ENCODE measurements at regions not wholly inside any gene's neighbourhood (a gene's known extent, or its start where the extent isn't known, plus 50 kb on each side); places are given as distances from the start of the nearest gene placed in this dataset.

DNA sequence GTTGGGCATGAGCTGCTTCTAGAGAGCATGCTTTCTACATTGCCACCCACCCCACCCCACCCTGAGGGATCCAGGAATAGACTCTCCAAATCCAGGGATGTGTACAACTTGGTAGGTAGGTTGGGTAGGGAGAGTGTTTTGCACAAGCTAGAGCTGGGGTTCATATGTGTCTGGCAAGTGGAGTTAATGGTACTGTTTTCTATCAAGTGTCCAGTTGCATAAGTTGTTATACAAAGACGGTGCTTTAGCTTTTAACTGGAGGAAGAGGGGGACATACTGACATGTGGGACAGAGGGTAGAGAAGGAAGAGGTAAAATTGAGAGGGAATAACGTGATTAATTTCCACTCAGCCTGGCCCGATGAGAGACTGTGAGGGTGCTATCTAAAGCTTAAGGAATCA, 51.0 kb upstream of the TNC start:
- no peak for DNase-seq

DNA sequence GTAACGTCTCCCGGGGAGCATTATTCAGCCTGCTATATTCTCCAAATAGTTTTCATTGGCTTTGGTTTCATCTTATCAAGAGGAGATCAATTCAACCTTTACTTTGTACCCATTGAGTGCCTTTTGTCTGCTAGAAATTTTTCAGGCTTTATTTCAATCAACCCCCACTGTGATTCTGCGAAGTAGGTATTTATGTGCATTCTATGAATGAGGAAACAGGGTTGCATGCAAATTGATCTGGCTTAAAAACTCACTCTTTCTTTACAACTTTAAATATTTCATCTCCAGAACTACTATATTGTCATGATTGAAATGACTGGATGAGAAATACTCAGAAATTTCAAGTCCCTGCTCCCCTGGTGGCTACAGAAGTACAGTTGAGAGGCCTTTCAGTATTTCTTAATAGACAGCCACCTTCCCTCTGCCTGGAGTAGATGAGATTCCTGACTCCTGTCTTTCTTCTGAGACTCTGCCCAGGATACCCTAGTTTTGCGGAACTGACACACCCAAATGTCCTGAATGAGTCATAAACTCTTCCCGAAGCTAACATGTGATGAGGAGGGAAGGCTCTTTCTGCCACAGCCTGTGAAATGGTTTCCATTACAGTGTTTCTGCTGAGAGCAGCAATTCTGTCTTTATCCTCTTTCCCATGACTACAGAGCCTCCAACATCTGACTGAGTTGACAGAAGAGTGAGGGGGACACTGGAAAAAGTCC, 52.6 kb upstream of the TNC start:
- no peak for DNase-seq

DNA sequence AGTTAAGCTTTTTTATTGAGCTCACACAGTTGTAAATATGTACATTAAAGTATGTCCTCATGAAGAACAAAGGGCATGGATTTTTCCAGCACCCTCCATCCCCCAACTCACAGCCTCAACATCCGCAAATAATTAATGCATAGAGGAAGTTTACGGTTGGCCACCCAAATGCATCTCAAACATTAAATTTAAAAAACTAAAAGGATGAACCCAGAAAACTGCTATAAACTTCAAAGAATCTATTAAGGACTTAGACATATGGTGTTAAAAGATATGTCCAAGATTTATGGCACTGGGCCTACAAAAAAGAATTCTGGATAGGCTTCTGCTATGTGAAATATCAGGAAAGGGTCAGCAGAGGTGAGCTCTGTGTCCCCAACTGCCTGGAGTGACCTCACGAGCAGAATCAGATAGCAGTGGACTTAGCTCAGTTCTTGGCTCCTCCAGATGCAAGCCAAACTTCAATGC, 54.0 kb upstream of the TNC start:
- DNase-seq: peak; percentile 70

DNA sequence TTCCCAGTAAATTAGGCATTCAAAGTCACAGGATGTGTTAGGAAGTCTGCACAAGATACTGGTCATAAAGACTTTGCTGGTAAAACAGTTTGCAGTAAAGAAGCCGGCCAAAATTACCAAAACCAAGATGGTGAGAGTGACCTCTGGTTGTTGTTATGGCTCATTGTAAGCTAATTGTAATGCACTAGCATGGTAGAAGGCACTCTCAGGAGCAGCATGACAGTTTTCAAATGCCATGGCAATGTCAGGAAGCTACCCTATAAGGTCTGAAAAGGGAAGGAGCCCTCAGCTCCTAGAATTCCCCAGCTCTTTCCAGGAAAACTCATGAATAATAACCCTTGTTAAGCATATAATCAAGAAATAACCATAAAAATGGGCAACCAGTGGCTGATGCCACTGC, 64.3 kb upstream of the TNC start:
- no peak for DNase-seq

DNA sequence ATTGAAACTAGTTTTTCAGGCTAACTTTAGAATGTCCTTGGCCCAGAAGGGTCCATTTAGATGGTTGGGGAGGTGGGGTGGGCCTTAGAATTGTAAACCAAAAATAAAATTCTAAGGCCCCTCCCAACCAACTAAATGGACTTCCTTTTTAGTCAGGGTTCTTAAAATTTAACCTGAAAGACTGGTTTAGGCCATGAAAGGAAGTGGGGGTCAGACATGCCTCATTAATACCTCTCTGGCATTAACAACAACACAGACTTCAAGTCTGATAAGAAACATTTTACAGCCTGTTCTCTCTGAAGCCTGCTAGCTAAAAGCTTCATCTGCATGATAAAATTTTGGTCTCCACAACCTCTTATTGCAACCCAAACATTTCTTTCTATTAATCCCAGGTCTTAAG, 65.5 kb upstream of the TNC start:
- peak; percentile 30 for DNase-seq

- no peak for DNase-seq
These were observed 71.7 kb upstream of the TNC start for GRCh38 chr9:115189686-115190085.

GRCh38 chr9:115191667-115192066, 73.7 kb upstream of the TNC start:
- DNase-seq: no peak

GRCh38 chr9:115192280-115192679, 74.3 kb upstream of the TNC start:
- no peak for DNase-seq

DNA sequence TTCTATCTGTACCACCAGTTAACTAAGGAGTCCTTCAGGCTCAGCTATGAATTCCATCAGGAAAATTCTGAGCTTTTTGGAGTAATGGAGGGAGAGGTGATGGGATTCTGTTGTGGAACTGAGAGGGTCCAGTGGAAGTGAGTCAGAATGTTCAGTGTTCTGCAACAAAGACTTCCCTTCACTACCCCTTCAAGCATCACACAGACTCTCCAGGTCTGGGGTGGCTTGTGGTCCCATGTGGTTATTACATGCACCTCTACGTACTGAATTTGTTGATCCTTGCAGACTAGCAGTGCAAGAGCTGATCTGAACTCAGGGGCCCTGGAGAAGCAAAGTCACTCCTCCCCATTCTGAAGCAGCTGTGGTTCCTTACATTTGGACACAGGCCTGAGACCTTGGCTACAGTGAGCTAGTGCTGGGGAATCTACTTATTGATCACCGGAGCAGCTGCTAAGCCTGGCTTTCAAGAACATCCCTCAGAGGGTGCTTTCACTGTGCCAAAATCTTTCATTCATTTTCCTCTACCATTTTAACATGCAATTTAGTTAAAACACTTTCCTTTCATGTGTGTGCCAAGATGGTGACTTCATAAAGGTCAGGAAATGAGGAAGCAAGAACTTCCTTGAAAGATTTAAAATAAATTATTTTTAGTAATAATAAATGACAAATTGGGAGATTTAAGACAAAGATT, 75.0 kb upstream of the TNC start:
- no peak for DNase-seq

DNA sequence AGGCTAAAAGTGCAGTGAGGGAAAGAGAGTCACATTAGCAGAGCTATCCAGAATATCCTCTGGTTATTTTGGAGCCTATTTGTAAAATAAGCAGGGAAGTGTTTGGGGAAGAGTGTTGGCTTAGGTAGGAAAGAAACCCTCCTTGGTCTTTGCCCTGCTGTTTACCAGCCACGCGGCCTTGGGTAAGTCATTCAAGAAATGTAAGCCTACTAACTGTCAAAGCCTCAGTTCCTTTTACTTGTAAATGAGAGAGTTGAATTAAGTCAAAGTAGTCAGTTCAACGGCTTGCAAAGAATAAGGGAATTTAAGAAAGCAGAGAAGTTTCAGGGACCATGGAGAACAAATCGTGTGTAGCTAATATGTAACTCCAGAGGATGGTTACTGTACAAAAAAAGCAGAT, 75.8 kb upstream of the TNC start:
- DNase-seq: no peak

GRCh38 chr9:115194216-115194615, 76.3 kb upstream of the TNC start:
- no peak for DNase-seq

DNA sequence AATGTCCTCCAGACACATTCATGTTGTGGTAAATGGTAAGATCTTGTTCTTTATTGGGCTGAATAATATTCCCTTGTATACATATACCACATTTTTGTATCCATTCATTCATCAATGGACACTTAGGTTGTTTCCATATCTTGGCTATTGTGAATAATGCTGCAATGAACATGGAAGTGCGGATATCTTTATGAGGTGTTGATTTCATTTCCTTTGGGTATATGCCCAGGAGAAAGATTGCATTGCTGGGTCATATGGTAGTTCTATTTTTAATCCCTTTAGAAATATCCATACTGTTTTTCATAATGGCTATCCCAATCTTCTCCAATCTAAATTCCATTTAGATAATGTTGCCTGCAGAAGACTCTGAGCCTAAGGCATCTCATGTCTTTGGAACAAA, 78.0 kb upstream of the TNC start:
- DNase-seq: no peak

DNA sequence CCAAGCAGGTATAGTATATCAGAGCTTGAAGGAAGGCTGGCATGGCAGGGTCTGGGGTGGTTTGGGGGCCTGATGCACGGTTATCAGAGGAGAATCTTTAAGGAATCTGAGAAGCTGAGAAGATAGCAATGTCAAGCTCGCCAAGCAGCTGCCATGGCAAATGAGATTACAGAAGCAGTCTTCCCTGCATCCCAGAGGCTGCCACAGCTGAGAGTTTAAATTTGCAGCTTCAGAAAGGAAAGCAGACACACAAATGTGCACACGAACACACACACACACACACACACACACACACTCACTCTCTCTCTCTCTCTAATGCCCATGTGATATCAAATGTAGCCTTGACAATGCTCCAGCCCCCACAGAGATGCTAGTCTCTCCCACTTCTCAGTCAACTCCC, 79.0 kb upstream of the TNC start:
- DNase-seq: no peak

DNA sequence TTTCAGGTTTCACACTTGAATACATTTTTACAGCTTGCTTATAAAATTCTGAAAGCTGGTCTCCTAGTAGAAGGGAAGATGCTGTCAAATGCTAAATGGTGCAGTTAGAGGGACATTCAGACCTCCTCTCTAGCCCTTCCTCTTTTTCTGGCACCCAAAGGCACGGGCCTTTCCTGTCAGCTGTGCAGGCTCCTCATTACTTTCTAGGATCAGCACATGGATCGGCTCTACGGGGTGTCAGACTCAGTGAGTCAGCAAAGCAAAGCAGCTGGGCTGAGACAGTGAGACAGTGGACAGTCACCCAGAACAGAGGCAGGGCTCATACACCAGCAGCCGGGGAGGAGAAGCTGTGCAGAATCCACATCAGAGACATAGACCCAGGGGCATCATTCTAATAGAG, 80.0 kb upstream of the TNC start:
- DNase-seq: peak; percentile 53

GRCh38 chr9:115200711-115201505, 83.0 kb upstream of the TNC start:
- DNase-seq: no peak

DNA sequence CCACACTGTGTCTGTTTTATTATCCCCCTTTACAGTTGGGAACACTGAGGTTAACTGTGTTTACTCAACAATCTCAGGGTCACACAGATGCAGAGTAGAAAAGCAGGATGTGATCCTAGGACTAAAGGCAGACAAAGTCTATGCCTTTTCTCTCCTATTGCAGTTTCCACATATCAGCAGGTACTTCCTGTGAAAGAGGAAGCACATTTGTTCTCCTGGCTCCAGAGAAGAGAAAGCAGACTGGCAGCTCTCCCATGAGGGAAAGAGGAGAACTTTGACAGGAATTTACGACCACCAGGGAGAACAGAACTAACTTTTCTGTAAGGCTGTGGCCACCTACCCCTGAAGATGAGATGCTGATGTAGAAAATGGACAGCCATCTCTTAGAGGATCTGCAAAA, 84.2 kb upstream of the TNC start:
- no peak for DNase-seq

- no peak for DNase-seq
These were observed 85.2 kb upstream of the TNC start for GRCh38 chr9:115202960-115203751.

GRCh38 chr9:115204904-115205453, 87.0 kb upstream of the TNC start:
- no peak for DNase-seq

GRCh38 chr9:115207003-115207836, 89.3 kb upstream of the TNC start:
- DNase-seq: no peak

GRCh38 chr9:115208501-115208900, 90.5 kb upstream of the TNC start:
- no peak for DNase-seq

Data from renal pelvis (tissue), 1 donor.